ENCODE measurements at regions not wholly inside any gene's neighbourhood (a gene's known extent, or its start where the extent isn't known, plus 50 kb on each side); places are given as distances from the start of the nearest gene placed in this dataset.
A peak's percentile ranks its signal among the peaks of the same experiment; 100 is the strongest.

DNA sequence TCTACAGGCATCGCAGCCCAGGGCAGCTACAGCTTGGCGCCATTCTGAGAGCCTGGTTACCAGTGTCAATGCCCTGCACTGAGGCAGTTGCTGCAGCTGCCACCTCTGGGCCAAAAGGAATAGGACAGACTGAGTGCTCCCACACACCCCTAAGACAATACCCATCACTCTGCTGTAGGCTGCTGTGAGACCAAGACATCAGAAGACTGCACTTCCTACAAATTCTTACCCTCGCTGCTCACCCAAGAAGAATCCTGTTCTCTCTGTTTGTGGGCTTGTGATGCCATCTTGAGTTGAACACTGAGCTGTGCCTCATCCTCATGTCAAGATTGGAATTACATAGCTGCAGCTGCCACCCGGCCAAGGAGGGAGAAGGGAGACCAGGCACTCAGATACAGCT, 1847.0 kb upstream of the PCDH10 start:
- TF ChIP-seq, protein P1, sequence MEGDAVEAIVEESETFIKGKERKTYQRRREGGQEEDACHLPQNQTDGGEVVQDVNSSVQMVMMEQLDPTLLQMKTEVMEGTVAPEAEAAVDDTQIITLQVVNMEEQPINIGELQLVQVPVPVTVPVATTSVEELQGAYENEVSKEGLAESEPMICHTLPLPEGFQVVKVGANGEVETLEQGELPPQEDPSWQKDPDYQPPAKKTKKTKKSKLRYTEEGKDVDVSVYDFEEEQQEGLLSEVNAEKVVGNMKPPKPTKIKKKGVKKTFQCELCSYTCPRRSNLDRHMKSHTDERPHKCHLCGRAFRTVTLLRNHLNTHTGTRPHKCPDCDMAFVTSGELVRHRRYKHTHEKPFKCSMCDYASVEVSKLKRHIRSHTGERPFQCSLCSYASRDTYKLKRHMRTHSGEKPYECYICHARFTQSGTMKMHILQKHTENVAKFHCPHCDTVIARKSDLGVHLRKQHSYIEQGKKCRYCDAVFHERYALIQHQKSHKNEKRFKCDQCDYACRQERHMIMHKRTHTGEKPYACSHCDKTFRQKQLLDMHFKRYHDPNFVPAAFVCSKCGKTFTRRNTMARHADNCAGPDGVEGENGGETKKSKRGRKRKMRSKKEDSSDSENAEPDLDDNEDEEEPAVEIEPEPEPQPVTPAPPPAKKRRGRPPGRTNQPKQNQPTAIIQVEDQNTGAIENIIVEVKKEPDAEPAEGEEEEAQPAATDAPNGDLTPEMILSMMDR (IDR thresholded peaks at IDR 0.05; ENCODE audit: low read depth, low read length) = peak; percentile 62
- no peak for TF ChIP-seq EZH2phosphoT487 (IDR thresholded peaks at IDR 0.05; ENCODE audit: low read depth)

All from OCI-LY3 (cell line).